GM04504 (cell line): ENCODE measurements at regions not wholly inside any gene's neighbourhood (a gene's known extent, or its start where the extent isn't known, plus 50 kb on each side); places are given as distances from the start of the nearest gene placed in this dataset.

Experiments
- DNase-seq: peaks from one replicate; pipeline ENCODE4 v3.0.0-alpha.2; 2012; ENCODE audit warnings: low read depth

GRCh38 chr9:29714860-29715259, 2141.6 kb upstream of the C9orf72 start:
- DNase-seq, result no peak

GRCh38 chr9:29717631-29718030, 2144.3 kb upstream of the C9orf72 start:
- no peak for DNase-seq

GRCh38 chr9:29730163-29730562, 2156.9 kb upstream of the C9orf72 start:
- no peak for DNase-seq

- no peak for DNase-seq
These were observed 2167.2 kb upstream of the C9orf72 start for GRCh38 chr9:29740518-29740917.

GRCh38 chr9:29741169-29741568, 2167.9 kb upstream of the C9orf72 start:
- no peak for DNase-seq

GRCh38 chr9:29750062-29750461, 2176.8 kb upstream of the C9orf72 start:
- no peak for DNase-seq

GRCh38 chr9:29751226-29751625, 2177.9 kb upstream of the C9orf72 start:
- no peak for DNase-seq

GRCh38 chr9:29753638-29754037, 2180.4 kb upstream of the C9orf72 start:
- no peak for DNase-seq

- no peak for DNase-seq
These were observed 2195.7 kb upstream of the C9orf72 start for GRCh38 chr9:29769019-29769418.

- DNase-seq, result no peak
These were observed 2200.4 kb upstream of the C9orf72 start for GRCh38 chr9:29773676-29774075.

- no peak for DNase-seq
These were observed 2202.2 kb upstream of the C9orf72 start for GRCh38 chr9:29775491-29775890.

GRCh38 chr9:29778281-29778849, 2205.1 kb upstream of the C9orf72 start:
- DNase-seq, result no peak

- DNase-seq, result no peak
These were observed 2220.7 kb upstream of the C9orf72 start for GRCh38 chr9:29793970-29794369.

- DNase-seq, result no peak
These were observed 2223.1 kb upstream of the C9orf72 start for GRCh38 chr9:29796291-29796952.

GRCh38 chr9:29798599-29798998, 2225.3 kb upstream of the C9orf72 start:
- no peak for DNase-seq

- no peak for DNase-seq
These were observed 2225.9 kb upstream of the C9orf72 start for GRCh38 chr9:29799227-29799626.

- DNase-seq, result no peak
These were observed 2227.5 kb upstream of the C9orf72 start for GRCh38 chr9:29800821-29801220.

GRCh38 chr9:29802454-29802853, 2229.2 kb upstream of the C9orf72 start:
- no peak for DNase-seq

- no peak for DNase-seq
These were observed 2233.8 kb upstream of the C9orf72 start for GRCh38 chr9:29806937-29807618.

GRCh38 chr9:29816954-29817703, 2243.8 kb upstream of the C9orf72 start:
- DNase-seq, result no peak

GRCh38 chr9:29822458-29822857, 2249.2 kb upstream of the C9orf72 start:
- no peak for DNase-seq

GRCh38 chr9:29826421-29826820, 2253.1 kb upstream of the C9orf72 start:
- no peak for DNase-seq

GRCh38 chr9:29830821-29831220, 2257.5 kb upstream of the C9orf72 start:
- no peak for DNase-seq
